ENCODE measurements at regions not wholly inside any gene's neighbourhood (a gene's known extent, or its start where the extent isn't known, plus 50 kb on each side); places are given as distances from the start of the nearest gene placed in this dataset.

GRCh38 chr6:15079288-15079817, 166.5 kb upstream of the JARID2 start:
- no peak overlapping the region for H2AFZ ChIP-seq (ENCODE audit: low read depth, low read length, severe bottlenecking)
- TF ChIP-seq EZH2phosphoT487 (conservative IDR thresholded peaks at IDR 0.05; ENCODE audit: low read length), result no peak
- TF ChIP-seq, protein P1, sequence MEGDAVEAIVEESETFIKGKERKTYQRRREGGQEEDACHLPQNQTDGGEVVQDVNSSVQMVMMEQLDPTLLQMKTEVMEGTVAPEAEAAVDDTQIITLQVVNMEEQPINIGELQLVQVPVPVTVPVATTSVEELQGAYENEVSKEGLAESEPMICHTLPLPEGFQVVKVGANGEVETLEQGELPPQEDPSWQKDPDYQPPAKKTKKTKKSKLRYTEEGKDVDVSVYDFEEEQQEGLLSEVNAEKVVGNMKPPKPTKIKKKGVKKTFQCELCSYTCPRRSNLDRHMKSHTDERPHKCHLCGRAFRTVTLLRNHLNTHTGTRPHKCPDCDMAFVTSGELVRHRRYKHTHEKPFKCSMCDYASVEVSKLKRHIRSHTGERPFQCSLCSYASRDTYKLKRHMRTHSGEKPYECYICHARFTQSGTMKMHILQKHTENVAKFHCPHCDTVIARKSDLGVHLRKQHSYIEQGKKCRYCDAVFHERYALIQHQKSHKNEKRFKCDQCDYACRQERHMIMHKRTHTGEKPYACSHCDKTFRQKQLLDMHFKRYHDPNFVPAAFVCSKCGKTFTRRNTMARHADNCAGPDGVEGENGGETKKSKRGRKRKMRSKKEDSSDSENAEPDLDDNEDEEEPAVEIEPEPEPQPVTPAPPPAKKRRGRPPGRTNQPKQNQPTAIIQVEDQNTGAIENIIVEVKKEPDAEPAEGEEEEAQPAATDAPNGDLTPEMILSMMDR (IDR thresholded peaks at IDR 0.05; ENCODE audit: insufficient read depth, low read length, poor library complexity, severe bottlenecking), result no peak
- no peaks in the 10 kb centered on the region for H3K36me3 ChIP-seq (ENCODE audit: low read length)
- no peak overlapping the region for H3K4me3 ChIP-seq (ENCODE audit: insufficient read depth, low read length, poor library complexity, severe bottlenecking)
- H3K9me3 ChIP-seq (ENCODE audit: insufficient read depth, low read length), result no peaks in the 10 kb centered on the region
- H4K20me1 ChIP-seq (ENCODE audit: low read depth, low read length), result no peaks in the 10 kb centered on the region
- H3K27me3 ChIP-seq (ENCODE audit: low read length), result no peaks in the 10 kb centered on the region
- H3F3A ChIP-seq (ENCODE audit: insufficient read depth), result no peaks in the 10 kb centered on the region
- no peak overlapping the region for H3K27ac ChIP-seq (ENCODE audit: low read depth, low read length)
- no peak overlapping the region for H3K4me2 ChIP-seq (ENCODE audit: low read depth, low read length, poor library complexity, severe bottlenecking)
- H3K9ac ChIP-seq (ENCODE audit: low read length), result no peak overlapping the region
- no peaks in the 10 kb centered on the region for H3K79me2 ChIP-seq (ENCODE audit: insufficient read depth, low read length)
- no peaks in the 10 kb centered on the region for H3K9me2 ChIP-seq (replicated peaks; ENCODE audit: insufficient read depth, low read length)

- H3K27ac ChIP-seq (ENCODE audit: low read depth, low read length), result no peak overlapping the region
- H3K9ac ChIP-seq (ENCODE audit: low read length), result no peak overlapping the region
- no peaks in the 10 kb centered on the region for H3K79me2 ChIP-seq (ENCODE audit: insufficient read depth, low read length)
- no peak overlapping the region for H3K4me2 ChIP-seq (ENCODE audit: low read depth, low read length, poor library complexity, severe bottlenecking)
- H3K27me3 ChIP-seq (ENCODE audit: low read length), result no peaks in the 10 kb centered on the region
- H2AFZ ChIP-seq (ENCODE audit: low read depth, low read length, severe bottlenecking), result no peak overlapping the region
- no peaks in the 10 kb centered on the region for H3K36me3 ChIP-seq (ENCODE audit: low read length)
- H3F3A ChIP-seq (ENCODE audit: insufficient read depth), result no peaks in the 10 kb centered on the region
- H4K20me1 ChIP-seq (ENCODE audit: low read depth, low read length), result no peaks in the 10 kb centered on the region
- no peaks in the 10 kb centered on the region for H3K9me2 ChIP-seq (replicated peaks; ENCODE audit: insufficient read depth, low read length)
- no peak overlapping the region for H3K4me3 ChIP-seq (ENCODE audit: insufficient read depth, low read length, poor library complexity, severe bottlenecking)
- no peak for TF ChIP-seq EZH2phosphoT487 (conservative IDR thresholded peaks at IDR 0.05; ENCODE audit: low read length)
- TF ChIP-seq, protein P1 (IDR thresholded peaks at IDR 0.05; ENCODE audit: insufficient read depth, low read length, poor library complexity, severe bottlenecking), result no peak
- no peaks in the 10 kb centered on the region for H3K9me3 ChIP-seq (ENCODE audit: insufficient read depth, low read length)
These were observed 165.0 kb upstream of the JARID2 start for GRCh38 chr6:15080895-15081294.

GRCh38 chr6:15081447-15081846, 164.4 kb upstream of the JARID2 start:
- no peaks in the 10 kb centered on the region for H4K20me1 ChIP-seq (ENCODE audit: low read depth, low read length)
- H3F3A ChIP-seq (ENCODE audit: insufficient read depth), result no peaks in the 10 kb centered on the region
- no peaks in the 10 kb centered on the region for H3K9me2 ChIP-seq (replicated peaks; ENCODE audit: insufficient read depth, low read length)
- no peak overlapping the region for H3K4me3 ChIP-seq (ENCODE audit: insufficient read depth, low read length, poor library complexity, severe bottlenecking)
- no peaks in the 10 kb centered on the region for H3K79me2 ChIP-seq (ENCODE audit: insufficient read depth, low read length)
- no peaks in the 10 kb centered on the region for H3K27me3 ChIP-seq (ENCODE audit: low read length)
- no peaks in the 10 kb centered on the region for H3K36me3 ChIP-seq (ENCODE audit: low read length)
- H2AFZ ChIP-seq (ENCODE audit: low read depth, low read length, severe bottlenecking), result no peak overlapping the region
- no peak for TF ChIP-seq EZH2phosphoT487 (conservative IDR thresholded peaks at IDR 0.05; ENCODE audit: low read length)
- TF ChIP-seq, protein P1 (IDR thresholded peaks at IDR 0.05; ENCODE audit: insufficient read depth, low read length, poor library complexity, severe bottlenecking), result no peak
- no peak overlapping the region for H3K4me2 ChIP-seq (ENCODE audit: low read depth, low read length, poor library complexity, severe bottlenecking)
- no peak overlapping the region for H3K27ac ChIP-seq (ENCODE audit: low read depth, low read length)
- H3K9me3 ChIP-seq (ENCODE audit: insufficient read depth, low read length), result no peaks in the 10 kb centered on the region
- H3K9ac ChIP-seq (ENCODE audit: low read length), result no peak overlapping the region
